ENCODE measurements at regions not wholly inside any gene's neighbourhood (a gene's known extent, or its start where the extent isn't known, plus 50 kb on each side); places are given as distances from the start of the nearest gene placed in this dataset.
A peak's percentile ranks its signal among the peaks of the same experiment; 100 is the strongest.

DNA sequence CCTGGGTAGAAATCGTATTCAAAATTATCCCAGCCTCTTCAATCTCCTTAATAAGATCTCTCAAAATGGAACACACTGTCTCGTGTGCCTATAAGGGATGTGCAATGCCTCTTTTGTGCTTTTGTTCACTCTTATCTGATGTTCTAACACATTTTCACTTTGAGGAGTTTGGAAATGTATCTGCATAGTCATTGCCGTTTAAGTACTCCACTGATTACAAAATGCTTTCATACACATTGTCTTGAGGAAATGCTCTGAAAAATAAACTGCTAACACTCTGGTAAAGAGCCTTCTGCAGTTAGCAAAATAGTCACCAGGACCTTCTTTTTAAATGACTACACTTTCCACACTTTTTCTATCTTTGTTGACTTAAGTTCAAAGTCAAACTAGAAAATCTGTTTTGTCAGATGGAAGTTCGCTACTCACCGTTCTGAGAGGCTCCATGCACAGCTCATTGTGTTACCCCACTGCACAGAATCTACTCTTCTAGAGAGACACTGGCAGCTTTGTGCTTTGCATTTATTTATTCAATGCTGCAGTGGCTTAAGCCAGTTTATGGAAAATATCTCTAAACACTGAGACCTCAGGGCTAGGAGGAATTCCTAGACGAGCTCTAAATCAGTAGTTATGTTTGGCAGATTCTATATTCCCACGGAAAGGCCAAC is 159.0 kb downstream of the CHIC2 start (continued):
- TF ChIP-seq ZNF256 (CRISPR knock-in tag; conservative IDR thresholded peaks at IDR 0.05) (no peak), ZFP62 (CRISPR knock-in tag; IDR thresholded peaks at IDR 0.05) (no peak), FOXA3 (CRISPR knock-in tag; IDR thresholded peaks at IDR 0.05) (0 out of 2 replicates have a peak, but pooled peaks have one; percentile 5), ZNF17 (CRISPR knock-in tag; IDR thresholded peaks at IDR 0.05) (no peak), ZNF891 (CRISPR knock-in tag; IDR thresholded peaks at IDR 0.05) (no peak)
- TF ChIP-seq, protein P1, sequence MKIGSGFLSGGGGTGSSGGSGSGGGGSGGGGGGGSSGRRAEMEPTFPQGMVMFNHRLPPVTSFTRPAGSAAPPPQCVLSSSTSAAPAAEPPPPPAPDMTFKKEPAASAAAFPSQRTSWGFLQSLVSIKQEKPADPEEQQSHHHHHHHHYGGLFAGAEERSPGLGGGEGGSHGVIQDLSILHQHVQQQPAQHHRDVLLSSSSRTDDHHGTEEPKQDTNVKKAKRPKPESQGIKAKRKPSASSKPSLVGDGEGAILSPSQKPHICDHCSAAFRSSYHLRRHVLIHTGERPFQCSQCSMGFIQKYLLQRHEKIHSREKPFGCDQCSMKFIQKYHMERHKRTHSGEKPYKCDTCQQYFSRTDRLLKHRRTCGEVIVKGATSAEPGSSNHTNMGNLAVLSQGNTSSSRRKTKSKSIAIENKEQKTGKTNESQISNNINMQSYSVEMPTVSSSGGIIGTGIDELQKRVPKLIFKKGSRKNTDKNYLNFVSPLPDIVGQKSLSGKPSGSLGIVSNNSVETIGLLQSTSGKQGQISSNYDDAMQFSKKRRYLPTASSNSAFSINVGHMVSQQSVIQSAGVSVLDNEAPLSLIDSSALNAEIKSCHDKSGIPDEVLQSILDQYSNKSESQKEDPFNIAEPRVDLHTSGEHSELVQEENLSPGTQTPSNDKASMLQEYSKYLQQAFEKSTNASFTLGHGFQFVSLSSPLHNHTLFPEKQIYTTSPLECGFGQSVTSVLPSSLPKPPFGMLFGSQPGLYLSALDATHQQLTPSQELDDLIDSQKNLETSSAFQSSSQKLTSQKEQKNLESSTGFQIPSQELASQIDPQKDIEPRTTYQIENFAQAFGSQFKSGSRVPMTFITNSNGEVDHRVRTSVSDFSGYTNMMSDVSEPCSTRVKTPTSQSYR (CRISPR knock-in tag; IDR thresholded peaks at IDR 0.05; ENCODE audit: borderline replicate concordance): no peak
- TF ChIP-seq, protein P2, sequence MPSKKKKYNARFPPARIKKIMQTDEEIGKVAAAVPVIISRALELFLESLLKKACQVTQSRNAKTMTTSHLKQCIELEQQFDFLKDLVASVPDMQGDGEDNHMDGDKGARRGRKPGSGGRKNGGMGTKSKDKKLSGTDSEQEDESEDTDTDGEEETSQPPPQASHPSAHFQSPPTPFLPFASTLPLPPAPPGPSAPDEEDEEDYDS (CRISPR knock-in tag; IDR thresholded peaks at IDR 0.05): 0 out of 2 replicates have a peak, but pooled peaks have one; percentile 6

- Histone ChIP-seq H4K20me1 (ENCODE audit: insufficient read depth, low read length) (no peaks in the 10 kb centered on the region), H3K4me2 (ENCODE audit: low read depth, low read length) (no peak overlapping the region), H2AFZ (ENCODE audit: low read length) (no peak overlapping the region), H3K27ac (ENCODE audit: extremely low read length, insufficient read depth, low read length) (no peak overlapping the region), H3K9me3 (ENCODE audit: low read length) (no peaks in the 10 kb centered on the region), H3K36me3 (replicated peaks in 1 of 2; ENCODE audit: control insufficient read depth in 1 of 2, insufficient read depth in 2 of 2, low read length in 2 of 2) (no peaks in the 10 kb centered on the region), H3K4me3 (replicated peaks in 1 of 3; ENCODE audit: insufficient read depth in 1 of 3, low read depth in 2 of 3, low read length in 3 of 3) (no peak overlapping the region), H3K79me2 (ENCODE audit: insufficient read depth, low read length) (no peaks in the 10 kb centered on the region), H3K27me3 (ENCODE audit: control insufficient read depth in 1 of 2, insufficient read depth in 2 of 2, low read length in 2 of 2) (peaks cover 0 to 12% of the 10 kb centered on the region in 2 experiments; a peak in 3 of 5 replicates), H3K9ac (ENCODE audit: insufficient read depth, low read depth, low read length) (no peak overlapping the region), H3K4me1 (ENCODE audit: insufficient read depth, low read length) (peaks cover 25% of the 10 kb centered on the region)
- intact Hi-C loops (cut with micrococcal nuclease; ENCODE audit: unreplicated experiment) (loop anchor here (10.0 kb wide), 1 partner anchor 198 kb away; no protein-coding TSS in a partner anchor), in situ Hi-C loops (cut with HindIII; ENCODE audit: extremely low pct_ligation_motif_present, low pct_unique_long_range_greater_than_20kb) (loop anchor here (10.0 to 25.0 kb wide), 2 partner anchors 322 to 890 kb away; partner anchors contain the start of gene PDGFRA)
- no TSS peak for BruUV-seq (replicated peaks)
- 27% methylated on average over 2 of the region's 2 CpGs for WGBS (ENCODE audit: low lambda C conversion rate)
- CTCF ChIA-PET (ENCODE audit: low intra/inter-chr PET ratio, low total read pairs): no interaction called here
- POLR2A ChIA-PET: no interaction called here
- DNase-seq (ENCODE audit: low spot score) (no peak), FAIRE-seq (no peak), ATAC-seq (no peak)
- no peak for TF ChIP-seq ZNF652 (CRISPR knock-in tag; IDR thresholded peaks at IDR 0.05; ENCODE audit: borderline replicate concordance, low read depth)
- TF ChIP-seq, protein P3, sequence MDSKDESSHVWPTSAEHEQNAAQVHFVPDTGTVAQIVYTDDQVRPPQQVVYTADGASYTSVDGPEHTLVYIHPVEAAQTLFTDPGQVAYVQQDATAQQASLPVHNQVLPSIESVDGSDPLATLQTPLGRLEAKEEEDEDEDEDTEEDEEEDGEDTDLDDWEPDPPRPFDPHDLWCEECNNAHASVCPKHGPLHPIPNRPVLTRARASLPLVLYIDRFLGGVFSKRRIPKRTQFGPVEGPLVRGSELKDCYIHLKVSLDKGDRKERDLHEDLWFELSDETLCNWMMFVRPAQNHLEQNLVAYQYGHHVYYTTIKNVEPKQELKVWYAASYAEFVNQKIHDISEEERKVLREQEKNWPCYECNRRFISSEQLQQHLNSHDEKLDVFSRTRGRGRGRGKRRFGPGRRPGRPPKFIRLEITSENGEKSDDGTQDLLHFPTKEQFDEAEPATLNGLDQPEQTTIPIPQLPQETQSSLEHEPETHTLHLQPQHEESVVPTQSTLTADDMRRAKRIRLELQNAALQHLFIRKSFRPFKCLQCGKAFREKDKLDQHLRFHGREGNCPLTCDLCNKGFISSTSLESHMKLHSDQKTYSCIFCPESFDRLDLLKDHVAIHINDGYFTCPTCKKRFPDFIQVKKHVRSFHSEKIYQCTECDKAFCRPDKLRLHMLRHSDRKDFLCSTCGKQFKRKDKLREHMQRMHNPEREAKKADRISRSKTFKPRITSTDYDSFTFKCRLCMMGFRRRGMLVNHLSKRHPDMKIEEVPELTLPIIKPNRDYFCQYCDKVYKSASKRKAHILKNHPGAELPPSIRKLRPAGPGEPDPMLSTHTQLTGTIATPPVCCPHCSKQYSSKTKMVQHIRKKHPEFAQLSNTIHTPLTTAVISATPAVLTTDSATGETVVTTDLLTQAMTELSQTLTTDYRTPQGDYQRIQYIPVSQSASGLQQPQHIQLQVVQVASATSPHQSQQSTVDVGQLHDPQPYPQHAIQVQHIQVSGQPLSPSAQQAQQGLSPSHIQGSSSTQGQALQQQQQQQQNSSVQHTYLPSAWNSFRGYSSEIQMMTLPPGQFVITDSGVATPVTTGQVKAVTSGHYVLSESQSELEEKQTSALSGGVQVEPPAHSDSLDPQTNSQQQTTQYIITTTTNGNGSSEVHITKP (CRISPR knock-in tag; IDR thresholded peaks at IDR 0.05; ENCODE audit: low read depth): no peak
- no peak for TF ChIP-seq ZNF18 (CRISPR knock-in tag; IDR thresholded peaks at IDR 0.05; ENCODE audit: insufficient replicate concordance)
- TF ChIP-seq, protein P4, sequence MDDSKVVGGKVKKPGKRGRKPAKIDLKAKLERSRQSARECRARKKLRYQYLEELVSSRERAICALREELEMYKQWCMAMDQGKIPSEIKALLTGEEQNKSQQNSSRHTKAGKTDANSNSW (CRISPR knock-in tag; IDR thresholded peaks at IDR 0.05; ENCODE audit: borderline replicate concordance): no peak
- no peak for TF ChIP-seq HHEX (CRISPR knock-in tag; IDR thresholded peaks at IDR 0.05)
- no peak for TF ChIP-seq YEATS4 (CRISPR knock-in tag; IDR thresholded peaks at IDR 0.05; ENCODE audit: borderline replicate concordance)
- no peak for TF ChIP-seq FOXC1 (CRISPR knock-in tag; IDR thresholded peaks at IDR 0.05; ENCODE audit: borderline replicate concordance)
Observed at GRCh38 chr4:53902786-53903185, 161.6 kb downstream of the CHIC2 start.
